NCI-H2196 (cell line): ENCODE measurements at regions not wholly inside any gene's neighbourhood (a gene's known extent, or its start where the extent isn't known, plus 50 kb on each side); places are given as distances from the start of the nearest gene placed in this dataset.

Experiments
- DNase-seq: peaks from one replicate; lab custom pipeline; 2025; ENCODE audit not compliant: unreplicated experiment; lab: John Stamatoyannopoulos, UW

DNA sequence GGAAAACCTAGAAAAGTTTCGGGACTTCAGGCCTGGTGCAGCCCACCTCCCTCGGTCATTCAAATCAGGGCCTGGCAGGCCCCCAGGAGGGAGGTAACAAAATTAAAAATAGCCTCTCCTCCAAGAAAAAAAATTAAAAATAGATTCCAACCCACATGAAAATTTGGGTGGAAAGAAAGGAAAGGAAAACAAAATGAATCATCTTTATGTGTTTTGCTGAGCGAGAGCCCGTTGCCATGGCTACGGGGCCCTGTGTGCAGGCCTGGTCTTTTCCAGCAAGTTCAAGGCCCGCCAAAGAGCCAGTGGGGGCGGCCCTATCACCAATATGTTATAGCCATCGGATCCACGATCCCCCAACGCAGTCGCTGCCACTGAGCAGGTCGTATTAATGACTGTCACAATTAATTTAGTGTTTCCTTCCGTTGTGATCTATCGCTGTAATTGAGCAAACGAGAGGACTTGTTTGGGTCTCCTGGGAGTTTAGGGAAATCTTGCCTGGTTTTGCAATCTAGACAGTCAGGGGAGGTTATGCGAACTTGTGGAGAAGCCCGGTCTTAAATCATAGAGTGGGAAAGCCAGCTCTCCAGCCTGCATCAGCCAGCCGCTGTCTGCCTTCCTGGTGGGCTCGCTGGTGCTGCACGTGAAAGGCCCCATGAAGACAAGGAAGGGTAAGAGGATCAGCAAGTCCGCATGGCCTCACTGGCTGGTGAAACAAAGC, 452.4 kb downstream of the BCOR start:
- DNase-seq: no peak

DNA sequence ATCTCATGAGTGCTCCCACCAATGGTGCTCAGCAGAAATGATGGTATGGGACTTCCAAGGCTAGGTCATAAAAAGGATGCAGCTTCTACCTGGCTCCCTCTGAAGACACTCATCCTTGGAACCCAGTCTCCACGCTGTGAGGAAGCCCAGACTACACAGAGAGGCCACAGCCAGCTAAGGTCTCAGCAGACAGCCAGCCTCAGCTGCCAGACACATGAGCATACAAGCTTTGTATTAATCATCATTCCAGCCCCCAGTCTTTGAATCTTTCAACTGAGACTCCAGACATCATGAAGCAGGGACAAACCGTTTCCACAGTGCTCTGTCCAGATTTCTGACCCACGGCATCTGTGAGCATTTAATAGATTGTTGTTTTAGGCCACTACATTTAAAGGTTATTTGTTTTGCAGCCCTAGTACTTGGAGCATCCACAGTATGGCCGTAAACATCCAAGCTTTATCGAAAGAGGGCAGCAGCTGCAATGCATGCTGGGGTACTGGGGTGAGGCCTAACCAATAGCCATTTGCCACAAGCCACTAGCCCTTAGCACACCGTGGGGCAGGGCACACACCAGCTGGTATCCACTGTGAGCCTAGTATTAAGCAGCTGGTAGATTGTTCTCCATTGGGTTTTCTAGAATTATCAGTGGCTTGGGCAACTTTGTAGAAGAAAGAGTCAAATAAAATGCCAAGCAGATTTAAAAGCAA, 449.1 kb downstream of the BCOR start:
- DNase-seq: no peak

DNA sequence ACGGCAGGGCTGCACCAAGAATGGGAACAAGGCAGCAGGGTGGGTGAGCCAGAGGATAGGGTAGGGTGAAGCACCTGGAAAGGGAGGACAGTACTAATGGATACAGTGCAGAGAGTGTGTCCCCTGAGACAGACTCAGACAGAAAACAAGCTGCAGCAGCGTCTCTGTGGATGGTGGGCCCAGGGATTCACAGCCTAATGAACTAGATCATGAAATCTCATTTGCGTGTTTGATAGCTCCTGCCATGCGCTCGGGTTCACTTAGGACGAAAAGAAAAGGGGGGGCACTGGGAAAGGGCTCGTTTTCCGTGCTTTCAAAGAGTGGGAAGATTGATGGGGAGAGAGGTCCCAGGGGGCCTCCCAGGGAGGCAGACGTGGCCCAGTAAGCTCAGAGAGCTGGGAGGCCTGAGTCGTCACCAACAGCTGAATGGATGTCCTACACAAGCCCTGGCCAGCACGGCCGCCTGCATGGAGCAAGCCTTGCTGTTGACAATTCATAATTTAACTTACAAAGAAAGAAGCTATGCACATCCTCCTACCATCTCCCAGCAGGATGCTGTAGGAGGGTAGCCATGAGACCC, 446.9 kb downstream of the BCOR start:
- no peak for DNase-seq

DNA sequence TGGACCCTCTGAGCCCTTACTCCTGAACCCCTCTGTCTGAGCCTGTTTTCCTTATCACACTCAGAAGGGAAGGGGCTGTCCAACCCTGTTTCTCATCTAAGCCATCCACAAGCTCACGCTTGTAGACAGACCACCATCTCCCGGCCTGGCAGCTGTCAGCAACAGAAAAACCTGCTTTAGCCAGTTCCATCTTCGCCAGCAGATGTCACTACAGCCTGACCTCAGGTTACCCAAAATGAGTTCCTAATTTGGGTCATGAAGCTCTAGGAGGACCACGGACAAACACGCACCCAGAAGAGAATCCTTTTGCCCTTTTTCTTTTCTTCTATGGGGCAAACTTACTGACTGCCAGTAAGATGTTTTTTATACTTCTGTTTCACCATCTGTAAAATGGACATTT, 445.4 kb downstream of the BCOR start:
- DNase-seq: no peak

DNA sequence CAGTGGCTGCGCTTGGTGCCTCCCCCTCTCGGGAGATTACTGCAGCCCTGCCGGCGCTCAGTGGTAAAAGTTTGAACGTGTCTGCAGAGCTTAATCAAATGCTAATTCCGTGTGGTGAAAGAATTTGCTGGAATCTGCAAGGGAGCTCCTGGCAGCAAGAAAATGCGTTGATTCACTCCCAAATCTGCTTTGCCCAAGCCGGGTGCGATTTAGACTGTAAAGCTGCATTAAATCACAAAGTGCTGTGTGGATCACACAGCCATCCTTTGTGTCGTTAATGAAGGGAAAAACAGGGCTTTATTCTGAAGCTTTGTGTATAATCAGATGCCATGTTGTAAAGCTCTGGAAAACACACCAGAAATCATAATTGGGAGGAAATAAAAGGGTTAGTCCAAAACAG, 444.1 kb downstream of the BCOR start:
- DNase-seq: no peak

DNA sequence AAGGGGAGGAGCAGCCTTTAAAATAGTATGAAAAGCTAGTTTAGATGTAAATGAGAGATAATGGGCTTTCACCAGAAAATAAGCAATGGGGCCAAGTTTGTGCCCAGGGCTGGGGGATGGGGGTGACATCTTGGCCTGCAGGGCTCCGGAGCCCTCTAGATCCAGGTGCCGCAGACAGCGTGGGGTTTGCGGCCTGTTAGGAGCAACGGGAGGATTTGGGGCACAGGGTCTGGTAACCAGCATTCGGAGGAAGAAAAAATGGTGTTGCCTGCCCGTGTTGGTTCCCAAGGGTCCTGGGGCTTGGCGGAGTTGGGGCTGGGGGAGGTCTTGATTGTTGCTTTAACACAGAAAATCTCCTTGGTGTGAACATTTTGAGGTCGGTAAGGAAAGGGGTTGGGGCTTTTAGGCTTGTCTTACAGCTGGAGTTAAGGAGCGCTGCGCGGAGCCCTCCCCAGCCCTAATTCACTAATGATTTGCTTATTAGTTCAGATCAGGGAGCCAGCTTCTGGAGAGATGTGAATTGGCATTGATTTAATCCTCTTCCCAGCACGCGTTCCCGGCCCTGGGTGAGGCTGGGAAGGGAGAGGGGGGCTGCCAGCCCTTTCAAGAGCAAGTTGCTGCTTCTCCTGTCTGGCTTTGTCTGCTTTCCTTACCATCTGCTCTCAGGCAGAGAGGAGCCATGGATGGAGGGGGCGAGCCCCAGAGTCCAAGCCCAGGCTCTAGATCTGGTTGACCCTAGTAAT, 443.4 kb downstream of the BCOR start:
- DNase-seq: no peak

DNA sequence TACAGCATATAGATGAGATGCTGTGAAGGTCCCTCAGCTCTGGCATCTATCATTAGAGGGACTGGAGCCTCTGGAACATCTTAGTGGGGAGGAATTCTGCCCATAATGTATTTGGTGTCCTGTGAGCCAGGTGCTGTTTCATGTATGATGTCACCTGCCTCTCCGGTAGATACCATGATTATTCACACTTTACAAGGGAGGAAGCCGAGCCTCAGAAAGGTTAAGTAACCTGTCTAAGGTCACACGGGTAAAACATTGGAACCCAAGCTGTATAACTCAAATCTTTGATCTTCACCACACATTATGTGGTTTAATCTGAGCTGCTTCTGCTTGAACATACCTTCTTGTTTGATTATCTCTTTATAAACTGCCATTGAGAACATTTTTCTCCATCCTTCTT, 442.8 kb downstream of the BCOR start:
- DNase-seq: no peak

DNA sequence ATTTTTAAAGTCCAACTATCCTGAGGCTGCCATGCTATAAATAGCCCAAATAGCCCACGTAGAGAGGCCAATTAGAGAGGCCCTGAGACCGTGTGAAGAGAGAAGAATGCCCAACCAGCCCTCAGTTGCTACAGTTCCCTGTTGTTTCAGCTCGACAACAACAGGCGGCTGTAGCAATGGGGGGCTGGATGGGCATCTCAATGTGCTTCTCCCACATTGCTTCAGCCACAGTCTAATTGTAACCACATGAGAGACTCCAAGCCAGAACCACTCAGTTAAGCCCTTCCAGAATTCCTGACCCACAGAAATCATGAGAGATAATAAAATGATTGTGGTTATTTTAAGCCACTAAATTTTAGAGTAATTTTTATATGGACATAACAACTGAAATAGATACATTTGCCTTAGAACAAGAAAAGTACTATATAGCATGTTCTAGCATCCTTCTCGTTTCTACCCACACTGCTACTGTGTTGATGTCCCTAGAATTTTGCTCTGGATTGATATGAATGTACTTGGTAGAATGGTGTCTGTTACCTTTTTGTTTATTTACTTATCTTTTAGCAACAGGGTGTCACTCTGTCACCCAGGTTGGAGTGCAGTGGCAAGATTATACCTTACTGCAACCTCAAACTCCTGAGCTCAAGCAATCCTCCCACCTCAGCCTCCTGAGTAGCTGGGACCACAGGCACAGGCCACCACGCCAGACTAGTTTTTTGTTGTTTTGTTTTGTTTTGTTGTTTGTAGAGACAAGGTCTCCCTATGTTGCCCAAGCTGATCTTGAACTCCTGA, 436.4 kb downstream of the BCOR start:
- DNase-seq: no peak

DNA sequence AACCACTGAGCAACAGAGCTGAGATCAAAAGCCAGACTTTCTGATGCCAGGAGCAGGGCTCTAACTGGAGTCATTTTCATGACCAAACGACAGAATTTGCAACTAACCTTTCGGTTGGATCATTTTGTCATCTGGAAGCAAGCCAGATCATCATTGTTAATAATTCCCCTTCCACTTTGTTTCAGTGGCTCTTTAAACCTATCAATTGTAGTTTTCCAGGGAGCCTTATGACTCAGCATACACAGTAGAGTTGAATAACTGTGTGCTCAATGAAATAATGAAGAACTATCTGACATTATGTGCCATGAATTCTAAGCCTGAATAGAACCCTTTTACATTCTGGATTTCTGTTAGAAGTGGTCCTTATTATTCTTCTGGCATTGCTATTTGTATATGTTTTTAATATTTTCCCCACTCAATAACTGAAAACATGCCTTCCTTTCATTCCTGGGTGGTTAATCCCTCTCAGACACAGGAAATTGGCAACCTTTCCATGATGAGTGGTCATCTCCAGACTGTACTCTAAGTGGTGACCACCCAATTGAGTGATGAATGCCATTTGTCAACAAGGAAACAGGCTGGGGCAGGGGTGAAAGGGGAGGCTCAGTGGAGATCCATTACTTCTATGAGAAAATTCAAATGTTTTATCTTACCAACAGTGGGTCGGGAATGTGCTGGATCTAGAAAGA, 431.8 kb downstream of the BCOR start:
- no peak for DNase-seq

DNA sequence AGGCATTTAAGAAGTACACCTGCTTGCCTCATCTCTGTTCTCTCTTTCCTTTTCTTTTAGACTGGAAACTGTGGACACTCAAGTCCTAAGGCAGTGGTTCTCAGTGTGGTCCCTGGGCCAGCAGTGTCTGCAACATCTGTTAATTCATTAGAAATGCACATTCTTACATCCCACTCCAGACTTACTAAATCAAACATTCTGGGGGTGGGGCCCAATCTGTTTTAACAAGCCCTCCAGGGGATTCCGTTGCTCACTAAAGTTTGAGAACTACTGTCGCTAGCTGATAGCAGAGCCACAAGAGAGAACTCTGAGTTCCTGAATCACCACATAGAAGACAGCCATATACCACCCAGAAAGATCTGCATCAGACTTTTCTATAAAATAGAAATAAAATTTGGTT, 430.6 kb downstream of the BCOR start:
- no peak for DNase-seq

DNA sequence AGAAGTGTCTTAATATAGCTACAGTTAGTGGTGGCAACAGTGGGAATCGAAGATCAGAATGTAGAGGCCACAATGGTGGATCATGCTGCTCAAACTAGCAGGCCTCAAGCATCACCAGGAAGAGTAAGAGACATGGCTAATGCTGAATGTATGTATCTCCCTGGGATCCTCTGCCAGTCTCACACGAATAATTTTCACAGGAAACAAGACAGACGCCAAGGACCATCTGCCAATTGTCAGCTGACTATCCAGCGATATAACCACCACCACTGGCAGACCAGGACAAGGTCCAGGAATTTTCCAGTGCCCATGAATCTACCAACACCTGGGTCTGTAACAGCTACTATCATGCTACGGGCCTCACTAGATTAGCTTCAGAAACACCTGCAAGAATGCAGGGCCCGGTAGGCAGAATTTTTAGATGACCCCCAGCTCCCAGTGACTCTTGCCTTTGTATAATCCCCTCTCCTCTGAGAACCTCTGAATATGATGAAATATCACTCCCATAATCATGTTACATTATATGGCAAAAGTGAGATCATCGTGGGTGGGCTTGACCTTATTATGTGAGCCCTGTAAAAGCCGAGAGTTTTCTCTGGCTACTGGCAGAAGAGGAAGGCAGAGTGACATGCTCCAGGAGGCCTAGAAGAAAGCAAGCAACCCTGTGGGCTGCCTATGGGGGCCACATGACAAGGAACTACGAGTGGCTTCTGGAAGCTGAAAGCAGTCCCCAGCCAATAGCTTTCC, 429.8 kb downstream of the BCOR start:
- no peak for DNase-seq

DNA sequence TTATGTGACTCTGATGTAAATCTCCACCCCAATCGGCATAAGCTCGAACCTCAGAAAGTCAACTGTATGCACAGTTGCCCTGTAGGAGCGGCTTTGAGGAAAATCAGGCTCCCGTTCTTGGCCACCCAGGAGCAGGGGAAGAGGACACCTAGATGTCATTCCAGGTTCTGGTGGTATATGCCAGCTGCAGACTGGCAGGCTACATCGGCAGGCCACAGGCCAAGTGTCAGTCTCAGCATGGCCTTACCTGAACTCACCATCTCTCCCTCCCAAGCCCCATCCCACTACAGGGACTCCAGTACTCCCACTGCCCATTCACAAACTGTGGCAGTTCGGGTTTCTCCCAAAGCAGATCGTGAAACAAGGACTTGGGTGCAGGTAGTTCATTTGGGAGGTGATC, 428.1 kb downstream of the BCOR start:
- DNase-seq: no peak

DNA sequence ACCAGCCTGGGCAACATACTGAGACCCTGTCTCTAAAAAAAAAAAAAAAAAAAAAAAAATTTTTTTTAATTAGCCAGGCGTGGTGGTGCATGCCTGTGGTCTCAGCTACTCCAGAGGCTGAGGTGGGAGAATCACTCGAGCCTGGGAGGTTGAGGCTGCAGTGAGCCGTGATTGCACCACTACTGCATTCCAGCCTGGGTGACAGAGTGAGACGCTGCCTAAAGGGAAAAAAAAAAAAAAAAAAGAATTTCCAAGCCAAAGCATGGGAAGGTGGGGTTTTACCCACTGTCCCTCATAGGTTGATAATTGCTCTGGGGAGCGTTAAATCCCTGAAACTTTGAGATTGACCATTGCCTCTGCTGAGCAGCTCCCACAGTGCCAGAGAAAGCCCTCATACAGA, 427.5 kb downstream of the BCOR start:
- DNase-seq: no peak

DNA sequence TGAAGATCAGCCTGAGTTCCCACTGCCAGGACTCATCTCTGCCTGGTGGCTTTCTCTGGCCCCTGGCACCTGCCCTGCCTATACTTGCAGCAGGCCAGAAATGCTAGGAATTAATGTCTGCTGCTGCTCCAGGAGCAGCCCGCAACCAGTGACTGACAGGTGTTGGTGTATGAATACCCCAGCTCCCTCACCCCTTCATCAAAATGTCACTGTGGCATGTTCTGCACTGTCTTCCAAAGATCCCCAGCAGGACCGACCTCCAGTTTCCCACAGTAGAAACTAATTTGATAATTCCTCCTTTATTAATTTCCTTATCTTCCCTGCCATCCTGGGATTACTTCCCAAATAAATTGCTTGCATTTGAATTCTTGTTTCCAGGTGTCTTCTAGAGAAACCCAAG, 425.4 kb downstream of the BCOR start:
- no peak for DNase-seq

DNA sequence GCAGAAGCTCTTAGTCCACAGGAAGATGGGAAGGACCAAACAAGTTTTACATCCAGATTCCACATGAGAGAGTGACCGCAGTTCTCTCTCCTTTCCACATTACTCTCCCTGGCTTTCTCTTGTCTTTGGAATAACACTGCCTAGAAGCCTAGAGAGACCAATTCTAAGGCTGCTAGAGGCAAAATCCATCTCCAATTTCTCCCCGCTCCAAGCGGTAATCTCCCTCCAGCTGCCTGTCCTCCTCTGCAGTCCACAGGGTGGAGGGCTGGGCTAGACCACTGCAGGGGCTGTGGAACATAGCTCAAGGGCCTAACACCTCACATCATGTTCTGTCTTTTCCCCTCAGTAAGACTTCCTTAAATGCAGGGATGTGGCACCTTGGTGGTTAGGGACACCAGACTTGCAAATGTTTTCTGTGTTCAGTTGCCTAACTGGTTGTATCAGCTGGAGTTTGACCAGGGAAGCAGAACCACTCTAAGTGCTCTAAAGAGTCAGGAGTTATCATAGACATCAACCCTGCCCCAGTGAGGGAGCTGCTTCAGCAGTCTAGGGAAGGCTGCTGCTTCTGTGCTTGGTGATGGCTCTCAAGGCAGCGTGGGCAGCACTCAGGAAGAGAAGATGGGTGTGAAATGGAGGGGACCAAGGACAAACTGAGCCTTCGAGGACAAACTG, 423.1 kb downstream of the BCOR start:
- DNase-seq: no peak

DNA sequence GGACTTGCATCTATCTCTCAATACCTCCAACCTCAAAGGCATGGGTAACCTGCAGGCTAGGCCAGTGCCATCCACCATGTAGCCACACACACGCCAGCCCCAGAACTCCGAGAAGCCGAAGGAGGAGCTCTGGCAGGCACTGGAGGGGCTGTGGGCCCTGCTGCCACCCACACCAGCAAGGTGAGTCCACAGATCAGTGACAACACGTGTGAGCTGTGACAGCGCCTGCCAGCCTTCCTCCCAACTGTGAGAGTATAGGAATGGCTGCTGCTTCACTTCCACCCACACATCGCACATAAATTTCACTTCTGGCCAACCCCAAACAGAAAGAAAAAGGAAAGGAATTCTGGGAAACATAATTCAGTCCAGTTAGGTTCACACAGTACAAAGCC, 422.6 kb downstream of the BCOR start:
- no peak for DNase-seq

DNA sequence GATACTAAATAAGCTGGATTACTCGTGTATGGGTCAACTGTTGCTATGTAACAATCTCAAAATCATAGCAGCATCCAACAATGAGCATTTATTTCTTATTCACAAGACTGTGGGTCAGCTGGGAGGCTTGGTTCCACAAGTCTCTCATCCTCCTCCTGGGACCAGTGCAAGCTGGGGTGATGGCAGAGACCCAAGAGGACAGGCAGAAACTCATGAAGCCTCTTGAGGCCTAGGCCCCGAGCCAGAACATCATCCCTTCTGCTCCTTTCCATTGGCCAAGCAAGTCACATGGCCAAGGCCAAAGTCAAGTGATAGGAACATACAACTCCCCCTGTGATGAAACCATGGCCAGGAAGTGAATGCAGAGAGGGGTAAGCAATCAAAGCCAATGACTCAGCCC, 422.1 kb downstream of the BCOR start:
- no peak for DNase-seq

DNA sequence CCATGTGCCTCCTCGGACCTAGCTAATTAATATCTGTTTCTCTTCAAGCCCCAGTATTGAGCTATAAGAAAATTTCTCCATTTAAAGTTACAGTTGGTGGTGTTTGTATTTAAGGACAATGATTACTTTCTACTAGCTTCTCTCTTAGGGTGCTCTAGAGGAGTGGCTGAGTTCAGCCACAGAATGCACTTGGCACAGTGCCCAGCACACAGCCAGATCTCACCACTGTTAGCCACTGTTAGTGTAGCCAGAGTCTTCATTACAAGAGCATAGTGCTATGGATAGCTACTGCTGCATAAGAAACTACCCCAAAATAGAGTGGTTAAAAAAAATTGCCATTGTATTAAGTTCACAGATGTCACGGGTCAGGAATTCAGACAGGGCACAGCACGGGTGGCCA, 421.3 kb downstream of the BCOR start:
- DNase-seq: no peak

DNA sequence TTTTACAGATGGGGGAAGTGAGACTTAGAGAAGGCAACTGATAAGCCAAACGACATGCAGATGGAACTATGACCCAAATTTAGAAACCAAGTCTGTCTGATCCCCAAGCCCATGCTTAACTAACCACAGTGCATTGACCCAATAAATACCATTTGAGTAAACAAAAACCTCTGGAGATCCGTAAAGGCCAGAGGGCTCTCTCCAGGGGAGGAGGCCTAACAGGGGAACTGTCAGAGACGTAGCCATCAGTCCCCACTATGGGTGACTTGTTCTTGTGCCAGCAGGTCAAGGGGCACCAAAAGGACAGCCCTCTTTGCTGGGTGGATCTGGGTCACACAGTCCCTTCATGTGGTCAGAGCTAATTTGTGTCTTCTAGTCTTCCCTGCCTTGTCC, 420.2 kb downstream of the BCOR start:
- no peak for DNase-seq
